A673 (cell line): ENCODE measurements at regions not wholly inside any gene's neighbourhood (a gene's known extent, or its start where the extent isn't known, plus 50 kb on each side); places are given as distances from the start of the nearest gene placed in this dataset.

ENCODE experiments used
- BruUV-seq: library from RNA; stranded (reverse); fragments of 400-500 nt; replicated peaks from 2 replicates; lab custom pipeline; 2021; lab: Mats Ljungman, UMichigan
- CTCF ChIA-PET: fragments of 300-600 bp; sonication (Branson Sonifier 250); formaldehyde crosslinking; loops from one replicate; lab custom pipeline; 2022; ENCODE audit warnings: antibody characterized with exemption; lab: Charles Lee
- POLR2A ChIA-PET: fragments of 300-600 bp; sonication (Branson Sonifier 250); formaldehyde crosslinking; loops from one replicate; lab custom pipeline; 2022; ENCODE audit warnings: antibody characterized with exemption; ENCODE audit not compliant: low non-redundant PET; lab: Charles Lee
- DNase-seq: peaks from one replicate; pipeline ENCODE4 v3.0.0-alpha.2; 2015; ENCODE audit warnings: low spot score
- H3K27ac ChIP-seq: fragments of 200-600 bp; sonication (generic); 2 replicates; pipeline ENCODE4 v1.5.1; 2016; ENCODE audit warnings: mixed run types, low read depth, mild to moderate bottlenecking, mixed read lengths, antibody characterized with exemption, low read length; ENCODE audit not compliant: poor library complexity, severe bottlenecking
- H3K27me3 ChIP-seq: fragments of 200-600 bp; sonication (generic); replicated peaks from 2 replicates; pipeline ENCODE4 v1.6.1; 2017; ENCODE audit warnings: mixed run types, low read depth, mild to moderate bottlenecking, mixed read lengths, antibody characterized with exemption, low read length; ENCODE audit not compliant: insufficient read depth, poor library complexity
- H3K36me3 ChIP-seq: fragments of 200-600 bp; sonication (generic); 2 replicates; pipeline ENCODE4 v1.6.1; 2016; ENCODE audit warnings: mixed run types, mild to moderate bottlenecking, mixed read lengths, antibody characterized with exemption, low read length; ENCODE audit not compliant: insufficient read depth, poor library complexity, severe bottlenecking
- H3K4me1 ChIP-seq: fragments of 200-600 bp; sonication (generic); 2 replicates; pipeline ENCODE4 v1.6.1; 2017; ENCODE audit warnings: mixed run types, mild to moderate bottlenecking, mixed read lengths, antibody characterized with exemption, low read length; ENCODE audit not compliant: insufficient read depth, poor library complexity, severe bottlenecking
- H3K4me3 ChIP-seq: fragments of 200-600 bp; sonication (generic); 2 replicates; pipeline ENCODE4 v1.5.1; 2016; ENCODE audit warnings: low read depth, mixed run types, mild to moderate bottlenecking, mixed read lengths, low read length; ENCODE audit not compliant: poor library complexity, severe bottlenecking
- H3K9me3 ChIP-seq: fragments of 200-600 bp; sonication (generic); 2 replicates; pipeline ENCODE4 v1.6.1; 2016; ENCODE audit warnings: mixed run types, low read depth, mild to moderate bottlenecking, mixed read lengths, antibody characterized with exemption, low read length; ENCODE audit not compliant: poor library complexity, severe bottlenecking
- CTCF ChIP-seq: fragments of 300-800, 200-600 bp; sonication (generic); conservative IDR thresholded peaks from 2 replicates; pipeline ENCODE4 v1.5.1; 2017; ENCODE audit warnings: low read depth, mild to moderate bottlenecking, antibody characterized with exemption, low read length, moderate library complexity, mixed read lengths
- EZH2 ChIP-seq: fragments of 200-600 bp; sonication (generic); IDR thresholded peaks from 2 replicates; pipeline ENCODE4 v1.6.1; 2017; ENCODE audit warnings: borderline replicate concordance, low read depth, mild to moderate bottlenecking, mixed read lengths, antibody characterized with exemption, low read length; ENCODE audit not compliant: poor library complexity, severe bottlenecking
- intact Hi-C: fragments of 100-400 bp; cut with micrococcal nuclease; formaldehyde crosslinking; loops from one replicate; pipeline ENCODE4 v1.10.0; 2022; ENCODE audit not compliant: unreplicated experiment

- no peak for TF ChIP-seq CTCF
- no peak for TF ChIP-seq EZH2
- intact Hi-C loops: no loop called here
- ChIA-PET POLR2A (no interaction called here), CTCF (no interaction called here)
- H3K9me3 ChIP-seq: no peaks in the 10 kb centered on the region
- no peaks in the 10 kb centered on the region for H3K4me1 ChIP-seq
- no TSS peak for BruUV-seq
- no peak overlapping the region for H3K4me3 ChIP-seq
- no peaks in the 10 kb centered on the region for H3K27me3 ChIP-seq
- no peaks in the 10 kb centered on the region for H3K36me3 ChIP-seq
- no peak for DNase-seq
- H3K27ac ChIP-seq: no peak overlapping the region
These were observed 196.3 kb upstream of the MARCKS start for GRCh38 chr6:113660819-113661218.

- Histone ChIP-seq H3K9me3 (no peaks in the 10 kb centered on the region), H3K27me3 (no peaks in the 10 kb centered on the region), H3K27ac (no peak overlapping the region), H3K4me3 (no peak overlapping the region), H3K36me3 (no peaks in the 10 kb centered on the region), H3K4me1 (no peaks in the 10 kb centered on the region)
- BruUV-seq: no TSS peak
- POLR2A ChIA-PET: no interaction called here
- CTCF ChIA-PET: interaction anchor here (1.0 kb wide), 1 partner anchor 217 kb away, joined by 3 read pairs; no protein-coding TSS in a partner anchor
- DNase-seq: no peak
- intact Hi-C loops: no loop called here
- TF ChIP-seq EZH2 (no peak), CTCF (no peak)
These were observed 195.0 kb upstream of the MARCKS start for GRCh38 chr6:113662093-113662665.

- CTCF ChIA-PET: interaction anchor here (1.0 kb wide), 1 partner anchor 216 kb away, joined by 3 read pairs; no protein-coding TSS in a partner anchor
- no TSS peak for BruUV-seq
- intact Hi-C loops: no loop called here
- Histone ChIP-seq H3K36me3 (no peaks in the 10 kb centered on the region), H3K4me1 (no peaks in the 10 kb centered on the region), H3K9me3 (no peaks in the 10 kb centered on the region), H3K27ac (no peak overlapping the region), H3K4me3 (no peak overlapping the region), H3K27me3 (no peaks in the 10 kb centered on the region)
- DNase-seq: no peak
- TF ChIP-seq CTCF (no peak), EZH2 (no peak)
- POLR2A ChIA-PET: no interaction called here
These were observed 194.3 kb upstream of the MARCKS start for GRCh38 chr6:113662688-113663333.
